ENCODE measurements at regions not wholly inside any gene's neighbourhood (a gene's known extent, or its start where the extent isn't known, plus 50 kb on each side); places are given as distances from the start of the nearest gene placed in this dataset.

- WGBS, result 68% methylated on average over 11 of the region's 11 CpGs
- Histone ChIP-seq H3K4me3 (ENCODE audit: low read depth in 1 of 3, low read length in 3 of 3) (no peak overlapping the region), H3K4me1 (ENCODE audit: control insufficient read depth in 4 of 4, insufficient read depth in 4 of 4, low read length in 3 of 4) (no peaks in the 10 kb centered on the region), H3K36me3 (ENCODE audit: control insufficient read depth in 4 of 4, insufficient read depth in 3 of 4, low read depth in 1 of 4, low read length in 3 of 4) (no peaks in the 10 kb centered on the region), H3K27me3 (ENCODE audit: control insufficient read depth in 4 of 4, insufficient read depth in 4 of 4, low read length in 3 of 4) (no peaks in the 10 kb centered on the region), H3K9ac (ENCODE audit: low read depth in 1 of 2, low read length in 2 of 2) (no peak overlapping the region), H3K27ac (ENCODE audit: low read depth in 1 of 2, low read length in 2 of 2) (no peak overlapping the region), H3K9me3 (ENCODE audit: control insufficient read depth in 4 of 4, low read length in 3 of 4) (peaks cover 0 to 4% (median 0%) of the 10 kb centered on the region in 4 donors)
- TF ChIP-seq REST (IDR thresholded peaks at IDR 0.05) (no peak), JUND (IDR thresholded peaks at IDR 0.05) (no peak), SP1 (IDR thresholded peaks at IDR 0.05) (no peak), TAF1 (conservative IDR thresholded peaks at IDR 0.05) (no peak), NR2F2 (IDR thresholded peaks at IDR 0.05) (no peak), ZBTB33 (IDR thresholded peaks at IDR 0.05) (no peak), ATF3 (IDR thresholded peaks at IDR 0.05) (no peak), EGR1 (IDR thresholded peaks at IDR 0.05; ENCODE audit: low read depth in 2 of 2) (no peak), RAD21 (IDR thresholded peaks at IDR 0.05) (no peak), CTCF (IDR thresholded peaks at IDR 0.05; ENCODE audit: low read depth, low read length, missing input control) (no peak), RXRA (IDR thresholded peaks at IDR 0.05) (no peak), FOXA2 (IDR thresholded peaks at IDR 0.05) (no peak), MAX (IDR thresholded peaks at IDR 0.05) (no peak), FOXA1 (IDR thresholded peaks at IDR 0.05) (no peak), HNF4A (conservative IDR thresholded peaks at IDR 0.05) (no peak), YY1 (IDR thresholded peaks at IDR 0.05) (no peak), GABPA (IDR thresholded peaks at IDR 0.05 in 1 of 2, conservative IDR thresholded peaks at IDR 0.05 in 1 of 2) (no peak), HNF4G (IDR thresholded peaks at IDR 0.05) (no peak)
- no peak for DNase-seq (ENCODE audit: low spot score)
These were observed 396.7 kb downstream of the PTPRU start for GRCh38 chr1:29632806-29633615.
